PC-9 (cell line): ENCODE measurements at regions not wholly inside any gene's neighbourhood (a gene's known extent, or its start where the extent isn't known, plus 50 kb on each side); places are given as distances from the start of the nearest gene placed in this dataset.

Experiments
- EZH2 ChIP-seq: fragments of 200-600 bp; sonication (generic); IDR thresholded peaks from 2 replicates; pipeline ENCODE4 v1.8.0; 2017; ENCODE audit warnings: antibody characterized with exemption, low read depth
- TF ChIP-seq, protein P1 (sequence below): fragments of 200-600 bp; sonication (generic); conservative IDR thresholded peaks from 2 replicates; pipeline ENCODE4 v1.6.1; 2017; ENCODE audit warnings: mixed run types, antibody characterized with exemption, mild to moderate bottlenecking, moderate library complexity

DNA sequence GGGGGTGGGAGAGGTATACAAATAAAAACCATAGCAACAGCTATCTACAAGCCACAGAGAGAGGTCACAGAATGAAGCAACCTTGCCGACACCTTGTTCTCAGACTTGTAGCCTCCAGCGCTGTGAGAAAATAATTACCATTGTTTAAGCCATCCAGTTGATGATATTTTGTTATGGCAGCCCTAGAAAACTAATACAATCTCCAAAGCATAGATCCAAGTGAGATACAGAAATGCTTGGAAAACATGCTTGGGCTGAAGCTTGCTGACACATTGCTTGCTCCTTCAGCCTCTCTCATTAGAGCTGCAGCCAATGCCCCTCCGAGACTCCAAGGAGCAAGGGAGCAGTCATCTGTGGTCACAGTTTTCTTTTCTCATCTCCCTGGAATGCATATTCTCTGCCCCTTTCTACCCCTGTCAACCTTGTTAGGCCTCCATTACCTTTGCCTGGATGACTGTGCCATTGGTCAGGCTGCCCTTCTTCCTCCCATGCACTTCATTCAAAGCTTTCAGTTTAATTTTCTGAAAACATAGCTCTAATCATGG lies 401.4 kb upstream of the KLF4 start:
- TF ChIP-seq, protein P1, sequence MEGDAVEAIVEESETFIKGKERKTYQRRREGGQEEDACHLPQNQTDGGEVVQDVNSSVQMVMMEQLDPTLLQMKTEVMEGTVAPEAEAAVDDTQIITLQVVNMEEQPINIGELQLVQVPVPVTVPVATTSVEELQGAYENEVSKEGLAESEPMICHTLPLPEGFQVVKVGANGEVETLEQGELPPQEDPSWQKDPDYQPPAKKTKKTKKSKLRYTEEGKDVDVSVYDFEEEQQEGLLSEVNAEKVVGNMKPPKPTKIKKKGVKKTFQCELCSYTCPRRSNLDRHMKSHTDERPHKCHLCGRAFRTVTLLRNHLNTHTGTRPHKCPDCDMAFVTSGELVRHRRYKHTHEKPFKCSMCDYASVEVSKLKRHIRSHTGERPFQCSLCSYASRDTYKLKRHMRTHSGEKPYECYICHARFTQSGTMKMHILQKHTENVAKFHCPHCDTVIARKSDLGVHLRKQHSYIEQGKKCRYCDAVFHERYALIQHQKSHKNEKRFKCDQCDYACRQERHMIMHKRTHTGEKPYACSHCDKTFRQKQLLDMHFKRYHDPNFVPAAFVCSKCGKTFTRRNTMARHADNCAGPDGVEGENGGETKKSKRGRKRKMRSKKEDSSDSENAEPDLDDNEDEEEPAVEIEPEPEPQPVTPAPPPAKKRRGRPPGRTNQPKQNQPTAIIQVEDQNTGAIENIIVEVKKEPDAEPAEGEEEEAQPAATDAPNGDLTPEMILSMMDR, result no peak
- TF ChIP-seq EZH2, result no peak
